ENCODE measurements at regions not wholly inside any gene's neighbourhood (a gene's known extent, or its start where the extent isn't known, plus 50 kb on each side); places are given as distances from the start of the nearest gene placed in this dataset.

DNA sequence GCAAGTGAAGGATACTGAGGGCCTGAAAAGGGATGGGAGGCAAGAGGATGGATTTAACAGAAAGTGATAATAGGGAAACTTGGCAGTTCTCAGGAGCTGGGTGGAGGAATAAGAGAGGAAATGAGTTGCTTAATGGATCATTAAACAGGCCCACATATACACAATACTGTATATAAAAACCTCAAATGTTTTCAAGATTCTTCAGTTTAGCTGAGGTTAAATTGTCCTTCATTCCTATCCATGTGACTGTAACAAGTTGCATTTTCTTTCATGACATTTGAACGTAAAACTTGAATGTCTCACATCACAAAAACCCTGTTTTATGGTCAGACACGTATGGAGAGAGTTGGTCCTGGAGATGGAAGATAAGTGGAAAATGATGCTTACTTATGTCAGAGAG is 76.5 kb upstream of the PLAC8 start:
- TF ChIP-seq POLR2AphosphoS5 (IDR thresholded peaks at IDR 0.05; ENCODE audit: low read depth, low read length) (no peak), POLR2A (IDR thresholded peaks at IDR 0.05; ENCODE audit: low read depth, low read length) (no peak)

All from GM12892 (cell line).